GM21390 (cell line): ENCODE measurements at regions not wholly inside any gene's neighbourhood (a gene's known extent, or its start where the extent isn't known, plus 50 kb on each side); places are given as distances from the start of the nearest gene placed in this dataset.

ENCODE experiments used
- ATAC-seq: cut with Tn5 transposase; IDR thresholded peaks from one replicate; pipeline ENCODE4 v1.9.1; 2021; ENCODE audit not compliant: unreplicated experiment

GRCh38 chr9:130780865-130781504, 54.1 kb upstream of the ABL1 start:
- ATAC-seq, result no peak

GRCh38 chr9:130781569-130781968, 53.5 kb upstream of the ABL1 start:
- no peak for ATAC-seq

GRCh38 chr9:130782886-130783530, 52.0 kb upstream of the ABL1 start:
- ATAC-seq, result no peak

GRCh38 chr9:130785053-130785452, 50.0 kb upstream of the ABL1 start:
- no peak for ATAC-seq
